WERI-Rb-1 (cell line): ENCODE measurements at regions not wholly inside any gene's neighbourhood (a gene's known extent, or its start where the extent isn't known, plus 50 kb on each side); places are given as distances from the start of the nearest gene placed in this dataset.
A peak's percentile ranks its signal among the peaks of the same experiment; 100 is the strongest.

Experiments
- DNase-seq: peaks from one replicate; pipeline ENCODE4 v3.0.0-alpha.2; 2020
- H3K27ac ChIP-seq: fragments of 250-450 bp; sonication (Bioruptor Pico); 2 replicates; pipeline ENCODE4 v1.5.1; 2020; ENCODE audit warnings: mild to moderate bottlenecking, moderate library complexity
- H3K27me3 ChIP-seq: fragments of 250-450 bp; sonication (Bioruptor Pico); 2 replicates; pipeline ENCODE4 v1.5.1; 2021; ENCODE audit warnings: mild to moderate bottlenecking, low read depth, moderate library complexity; ENCODE audit not compliant: insufficient read depth, severe bottlenecking
- H3K36me3 ChIP-seq: fragments of 250-450 bp; sonication (Bioruptor Pico); 2 replicates; pipeline ENCODE4 v1.5.1; 2020; ENCODE audit warnings: mild to moderate bottlenecking, moderate library complexity
- H3K4me3 ChIP-seq: 2 replicates; pipeline ENCODE4 v1.5.1; 2011; ENCODE audit warnings: low read depth, mild to moderate bottlenecking, control low read depth, low read length
- H3K9me3 ChIP-seq: fragments of 250-450 bp; sonication (Bioruptor Pico); 2 replicates; pipeline ENCODE4 v1.5.1; 2021; ENCODE audit warnings: mild to moderate bottlenecking, moderate library complexity; ENCODE audit not compliant: severe bottlenecking
- TF ChIP-seq, protein P1 (sequence below): IDR thresholded peaks from 2 replicates; pipeline ENCODE4 v1.5.1; 2011; ENCODE audit warnings: low read depth, mild to moderate bottlenecking, control low read depth, inconsistent platforms, low read length

DNA sequence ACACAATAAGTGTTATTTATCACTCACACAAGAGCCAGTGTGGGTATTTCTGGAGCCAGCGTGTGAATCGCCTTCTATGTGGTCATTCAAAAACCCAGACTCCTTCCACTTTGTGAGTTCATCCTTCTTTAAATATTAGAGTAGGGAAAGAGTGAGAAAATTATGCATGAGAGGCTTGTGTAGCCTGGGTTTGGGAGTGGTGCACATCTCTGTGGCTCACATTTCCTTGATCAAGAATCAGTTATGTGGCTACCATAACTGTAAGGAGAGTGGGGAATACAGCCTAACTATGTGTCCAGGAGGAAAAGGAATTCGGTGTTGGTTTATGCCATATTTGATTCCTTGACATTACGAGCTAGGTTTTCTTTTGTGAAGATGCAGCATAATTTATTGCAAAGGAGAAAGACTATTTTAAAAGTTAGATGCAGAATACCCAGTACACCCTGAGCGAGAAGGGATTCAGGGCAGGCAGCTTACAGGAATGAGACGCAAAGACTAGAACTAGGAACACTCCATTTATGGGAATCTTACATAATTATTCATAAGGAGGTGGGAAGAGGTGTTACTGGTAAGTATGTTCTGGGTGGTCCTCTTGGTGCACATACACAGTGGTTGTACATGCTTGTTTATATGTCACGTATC, 638.5 kb downstream of the COL12A1 start:
- no peak overlapping the region for H3K27ac ChIP-seq
- TF ChIP-seq, protein P1, sequence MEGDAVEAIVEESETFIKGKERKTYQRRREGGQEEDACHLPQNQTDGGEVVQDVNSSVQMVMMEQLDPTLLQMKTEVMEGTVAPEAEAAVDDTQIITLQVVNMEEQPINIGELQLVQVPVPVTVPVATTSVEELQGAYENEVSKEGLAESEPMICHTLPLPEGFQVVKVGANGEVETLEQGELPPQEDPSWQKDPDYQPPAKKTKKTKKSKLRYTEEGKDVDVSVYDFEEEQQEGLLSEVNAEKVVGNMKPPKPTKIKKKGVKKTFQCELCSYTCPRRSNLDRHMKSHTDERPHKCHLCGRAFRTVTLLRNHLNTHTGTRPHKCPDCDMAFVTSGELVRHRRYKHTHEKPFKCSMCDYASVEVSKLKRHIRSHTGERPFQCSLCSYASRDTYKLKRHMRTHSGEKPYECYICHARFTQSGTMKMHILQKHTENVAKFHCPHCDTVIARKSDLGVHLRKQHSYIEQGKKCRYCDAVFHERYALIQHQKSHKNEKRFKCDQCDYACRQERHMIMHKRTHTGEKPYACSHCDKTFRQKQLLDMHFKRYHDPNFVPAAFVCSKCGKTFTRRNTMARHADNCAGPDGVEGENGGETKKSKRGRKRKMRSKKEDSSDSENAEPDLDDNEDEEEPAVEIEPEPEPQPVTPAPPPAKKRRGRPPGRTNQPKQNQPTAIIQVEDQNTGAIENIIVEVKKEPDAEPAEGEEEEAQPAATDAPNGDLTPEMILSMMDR = no peak
- no peak for DNase-seq

DNA sequence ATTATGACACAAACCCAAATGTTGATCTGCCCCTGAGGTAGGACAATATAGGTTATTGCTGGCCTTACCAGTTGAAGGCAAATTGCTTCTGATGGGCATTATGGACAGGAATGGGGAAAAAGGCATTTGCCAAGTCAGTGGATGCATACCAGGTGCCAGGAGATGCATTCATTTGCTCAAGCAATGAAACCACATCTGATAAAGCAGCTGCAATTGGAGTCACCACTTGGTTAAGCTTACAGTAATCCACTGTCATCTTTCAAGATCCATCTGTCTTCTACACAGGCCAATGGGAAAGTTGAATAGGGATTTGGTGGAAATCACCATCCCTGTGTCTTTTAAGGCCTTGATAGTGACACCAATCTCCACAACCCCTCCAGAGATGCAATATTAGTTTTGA, 648.6 kb downstream of the COL12A1 start:
- Histone ChIP-seq H3K4me3 (no peak overlapping the region), H3K9me3 (no peaks in the 10 kb centered on the region), H3K27me3 (peaks cover 15% of the 10 kb centered on the region), H3K36me3 (no peaks in the 10 kb centered on the region), H3K27ac (no peak overlapping the region)
- TF ChIP-seq, protein P1 = no peak
- DNase-seq = no peak

More for the DNA sequence above, 638.5 kb downstream of the COL12A1 start:
- no peak overlapping the region for H3K4me3 ChIP-seq
- no peaks in the 10 kb centered on the region for H3K36me3 ChIP-seq
- no peaks in the 10 kb centered on the region for H3K9me3 ChIP-seq
- H3K27me3 ChIP-seq = peaks cover 26% of the 10 kb centered on the region

DNA sequence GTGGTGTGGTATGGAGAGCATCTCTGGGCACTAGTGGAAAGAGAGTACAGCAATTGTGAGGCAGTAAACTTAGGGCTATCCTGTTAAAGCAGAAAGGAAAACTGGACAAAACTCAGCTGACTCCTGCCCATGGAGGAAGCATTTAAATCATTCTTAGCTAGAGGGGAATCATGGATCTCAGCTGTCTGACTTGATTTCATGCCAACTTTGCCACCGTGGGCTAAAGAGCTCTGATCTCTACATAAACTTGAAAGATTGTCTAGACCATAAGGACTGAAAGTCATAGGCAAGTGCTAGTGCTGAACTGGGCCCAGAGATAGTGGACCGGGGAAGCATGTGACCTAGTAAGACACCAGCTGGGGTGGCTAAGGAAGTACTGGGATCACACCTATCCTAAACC, 651.8 kb downstream of the COL12A1 start:
- H3K9me3 ChIP-seq = no peaks in the 10 kb centered on the region

DNA sequence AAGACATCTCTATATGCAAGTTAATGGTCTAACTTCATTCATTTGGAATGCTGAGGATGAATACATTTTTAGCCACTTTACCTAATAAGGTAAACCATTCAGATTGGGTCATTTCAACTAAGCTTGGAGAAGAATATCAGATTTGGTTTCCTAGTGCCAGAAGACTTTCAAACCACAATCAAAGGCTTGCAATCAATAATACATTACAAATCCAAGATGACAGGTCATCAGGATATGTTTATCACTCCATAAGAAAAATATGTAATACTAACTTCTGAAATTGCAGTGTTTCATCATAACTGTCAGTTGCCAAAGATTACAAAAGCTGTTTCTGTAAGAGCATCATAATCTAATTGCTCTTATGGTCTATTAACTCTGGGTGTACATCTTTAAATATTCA, 654.0 kb downstream of the COL12A1 start:
- Histone ChIP-seq H3K9me3 (no peaks in the 10 kb centered on the region), H3K27ac (no peak overlapping the region), H3K27me3 (peaks cover 23% of the 10 kb centered on the region), H3K36me3 (no peaks in the 10 kb centered on the region), H3K4me3 (no peak overlapping the region)
- TF ChIP-seq, protein P1 = no peak
- no peak for DNase-seq

More for the DNA sequence above, 651.8 kb downstream of the COL12A1 start:
- Histone ChIP-seq H3K36me3 (no peaks in the 10 kb centered on the region), H3K4me3 (no peak overlapping the region), H3K27ac (no peak overlapping the region), H3K27me3 (peaks cover 22% of the 10 kb centered on the region)
- TF ChIP-seq, protein P1 = no peak
- DNase-seq = no peak

DNA sequence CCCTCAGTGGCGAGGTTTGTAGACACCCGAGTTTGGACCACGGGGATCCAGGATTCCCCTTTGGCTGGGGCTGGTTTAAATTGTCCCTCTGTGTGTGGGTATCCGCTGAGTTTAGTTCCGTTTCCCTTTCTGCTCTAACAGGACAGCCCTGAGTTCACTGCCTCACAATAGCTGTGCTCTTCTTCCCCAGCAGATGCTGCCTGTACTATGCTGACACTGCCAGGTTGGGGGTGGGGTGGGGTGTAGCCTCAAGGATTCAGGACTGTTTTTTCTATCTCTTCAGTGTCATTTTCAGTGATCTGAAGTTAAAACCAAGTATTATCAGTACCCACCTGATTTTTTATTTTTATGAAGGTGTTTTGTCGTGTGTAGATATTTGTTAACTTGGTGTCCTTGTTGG, 655.0 kb downstream of the COL12A1 start:
- peaks cover 23% of the 10 kb centered on the region for H3K27me3 ChIP-seq
- TF ChIP-seq, protein P1 = no peak
- H3K27ac ChIP-seq = no peak overlapping the region
- H3K9me3 ChIP-seq = no peaks in the 10 kb centered on the region
- H3K36me3 ChIP-seq = no peaks in the 10 kb centered on the region
- DNase-seq = no peak
- no peak overlapping the region for H3K4me3 ChIP-seq

DNA sequence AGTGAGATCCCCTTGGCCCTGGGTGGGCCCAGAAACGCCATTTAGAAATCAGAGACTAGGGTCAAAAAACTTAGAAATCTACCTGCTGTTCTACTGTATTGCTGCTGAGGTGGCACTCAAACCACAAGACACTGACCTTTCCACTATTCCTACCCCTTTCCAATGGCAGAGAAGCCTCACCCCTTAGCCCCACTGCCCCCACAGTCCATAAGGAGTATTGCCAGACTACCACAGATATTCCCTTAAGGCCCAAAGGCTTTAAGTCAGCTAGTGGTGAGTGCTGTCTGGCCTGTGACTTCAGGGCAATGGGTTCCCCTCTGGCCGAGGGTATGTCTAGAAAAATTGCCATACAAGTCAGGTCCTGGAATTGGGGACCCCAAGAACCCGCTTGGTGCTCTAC, 656.1 kb downstream of the COL12A1 start:
- Histone ChIP-seq H3K9me3 (no peaks in the 10 kb centered on the region), H3K4me3 (no peak overlapping the region), H3K36me3 (no peaks in the 10 kb centered on the region), H3K27me3 (peaks cover 19% of the 10 kb centered on the region), H3K27ac (no peak overlapping the region)
- TF ChIP-seq, protein P1 = 0 out of 2 replicates have a peak, but pooled peaks have one; percentile 7
- no peak for DNase-seq
